ENCODE measurements at regions not wholly inside any gene's neighbourhood (a gene's known extent, or its start where the extent isn't known, plus 50 kb on each side); places are given as distances from the start of the nearest gene placed in this dataset.
"Not testable (repeated sequence)": the region's sequence is repeated elsewhere in the genome, so short reads cannot be mapped to it uniquely, and the experiment has no call there.

DNA sequence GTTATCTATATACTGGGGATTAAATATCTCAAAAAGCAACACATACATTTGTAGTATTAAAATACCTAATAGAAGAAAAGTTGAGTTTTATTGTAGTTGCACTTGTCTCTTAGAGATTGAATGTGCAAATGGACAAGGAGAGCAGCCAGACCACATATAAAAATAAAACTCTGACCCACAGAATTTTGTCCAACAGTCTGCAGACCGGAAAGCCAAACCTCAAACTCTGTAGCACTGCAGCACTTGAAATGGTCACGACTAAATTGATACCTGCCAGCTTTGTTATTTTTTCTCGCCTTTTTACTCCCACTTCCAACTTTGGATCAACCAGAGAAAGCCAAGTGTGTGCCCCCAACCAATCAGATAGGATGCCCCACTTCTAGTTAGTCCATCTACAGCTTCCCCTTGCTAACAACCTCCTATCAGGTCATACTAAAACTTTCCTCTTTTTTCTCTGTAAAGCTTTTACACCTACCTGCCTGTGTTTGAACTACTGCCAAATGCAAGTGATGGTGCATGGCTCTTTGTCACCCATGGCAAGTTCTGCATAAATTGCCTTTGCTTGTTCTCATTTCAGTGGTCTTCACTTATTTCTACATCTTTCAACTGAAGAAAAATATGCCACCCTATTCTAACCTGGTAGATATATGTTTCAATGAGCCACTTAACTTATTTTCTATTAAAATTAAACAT lies 1250.7 kb upstream of the SPRY2 start:
- DNase-seq: no peak

DNA sequence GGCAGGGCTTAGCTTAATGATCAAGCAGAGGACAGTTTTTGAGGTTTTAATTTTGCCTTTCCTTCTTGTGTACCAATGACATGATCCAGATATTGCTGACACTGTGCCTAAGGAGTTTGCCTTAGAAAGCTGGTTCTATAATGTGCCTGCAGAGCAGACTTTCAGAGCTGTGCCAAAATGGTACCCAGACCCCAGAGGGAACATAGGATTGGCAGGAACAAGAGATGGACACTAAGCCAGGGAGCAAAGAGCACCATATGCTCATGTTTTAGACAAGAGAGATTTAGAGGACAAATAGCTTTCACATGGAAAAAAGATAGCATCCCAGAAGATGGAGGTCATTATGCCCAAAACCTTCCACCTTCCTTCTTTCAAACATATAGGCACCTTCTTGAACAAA lies 1241.5 kb upstream of the SPRY2 start:
- no peak for DNase-seq

DNA sequence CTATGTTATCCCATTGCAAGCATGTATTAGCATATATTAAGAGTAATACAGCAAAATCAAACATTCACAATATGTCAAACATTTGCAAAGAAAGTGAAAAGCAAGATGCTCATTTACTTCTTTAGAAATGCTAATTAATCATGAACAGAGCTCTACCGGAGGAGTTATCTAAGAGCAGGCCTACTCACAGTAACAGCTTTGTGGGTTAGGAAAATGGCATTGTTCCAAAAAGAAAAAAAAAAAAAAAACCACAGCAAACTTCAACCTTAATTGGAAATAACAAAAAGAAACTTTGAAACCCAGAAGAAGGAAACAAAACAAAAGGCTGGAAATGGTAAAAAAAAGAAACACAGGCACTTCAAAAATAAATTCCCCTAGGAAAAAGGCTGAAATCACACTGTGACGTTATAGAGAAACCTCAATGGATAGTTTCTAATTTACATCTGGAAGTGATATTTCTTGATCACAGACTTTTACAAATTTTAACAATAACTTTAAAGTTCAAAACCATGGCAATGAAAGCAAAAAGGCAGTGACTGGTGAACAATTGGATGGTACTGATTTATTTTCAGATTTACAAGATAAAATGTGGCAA lies 1236.8 kb upstream of the SPRY2 start:
- no peak for DNase-seq

DNA sequence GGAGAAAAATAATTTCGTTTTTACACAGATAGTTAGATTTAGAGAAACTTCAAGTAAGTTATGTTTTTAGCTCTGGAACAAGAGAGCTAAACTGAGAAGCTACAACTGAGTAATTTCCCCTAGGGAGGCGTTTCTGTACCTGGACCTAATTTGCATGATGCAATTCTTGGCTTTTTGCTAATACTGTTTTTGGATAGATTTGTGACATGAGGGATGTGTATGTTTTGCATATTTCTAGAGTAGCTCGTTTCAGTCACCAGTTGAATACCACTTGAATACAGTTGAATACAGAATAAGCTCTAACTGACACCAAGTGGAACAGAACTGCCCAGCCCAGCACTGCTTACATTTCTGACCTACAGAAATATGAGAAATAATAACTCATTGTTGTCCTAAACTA lies 1227.9 kb upstream of the SPRY2 start:
- no peak for DNase-seq

DNA sequence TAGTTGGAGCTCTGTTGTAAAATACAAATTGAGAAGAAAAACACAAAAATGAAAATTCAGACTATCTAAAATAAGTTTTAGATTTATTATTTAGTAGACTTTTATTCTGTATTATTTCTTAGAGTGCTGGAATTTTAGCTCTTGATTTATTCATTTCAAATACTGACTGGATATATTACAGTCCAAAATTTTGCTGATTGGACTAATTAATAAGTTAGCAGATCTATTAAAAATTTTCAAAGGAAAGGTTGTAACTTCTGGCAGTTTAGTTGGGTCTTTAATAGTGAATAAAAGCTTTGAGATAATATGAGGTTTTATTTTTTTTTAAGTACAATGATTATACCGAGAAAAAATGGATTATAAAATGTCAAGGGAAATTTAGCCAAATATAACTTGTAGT lies 1224.9 kb upstream of the SPRY2 start:
- DNase-seq: no peak

DNA sequence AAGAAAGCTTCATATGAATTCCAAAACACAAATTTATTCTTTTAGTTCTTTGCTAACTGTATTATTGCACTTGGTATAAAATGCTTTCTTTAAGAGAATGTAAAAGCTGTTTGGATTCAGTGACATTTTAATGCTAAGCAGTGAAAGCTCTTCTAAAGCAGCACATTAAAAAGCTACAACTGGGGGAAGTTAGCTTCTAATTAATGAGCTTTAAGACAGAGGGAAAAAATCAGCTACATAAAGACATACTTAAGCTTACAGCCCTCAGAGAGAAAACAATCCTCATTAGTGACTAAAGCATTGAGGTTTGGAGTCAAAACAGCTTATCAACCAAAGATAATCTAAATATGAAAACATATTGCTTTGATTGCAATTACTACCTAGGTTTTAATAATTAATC lies 1222.2 kb upstream of the SPRY2 start:
- no peak for DNase-seq

DNA sequence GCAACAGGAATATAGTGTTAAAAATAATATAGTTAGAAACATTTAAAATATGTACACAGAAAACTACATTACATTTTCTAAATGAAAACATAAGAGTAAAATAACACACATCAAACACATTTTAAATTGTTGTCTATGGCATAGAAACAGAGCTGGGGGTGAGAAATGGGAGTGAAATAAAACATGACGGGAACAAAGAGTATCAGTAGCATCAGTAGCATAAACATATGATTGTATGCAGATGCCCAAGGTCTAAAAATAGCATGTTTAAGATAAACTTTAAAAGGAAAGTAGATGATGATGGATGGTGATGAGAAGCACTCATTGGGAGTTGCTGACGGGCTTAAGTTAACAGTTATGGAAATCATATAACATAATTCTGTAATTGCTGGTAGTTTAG lies 1221.7 kb upstream of the SPRY2 start:
- DNase-seq: no peak

DNA sequence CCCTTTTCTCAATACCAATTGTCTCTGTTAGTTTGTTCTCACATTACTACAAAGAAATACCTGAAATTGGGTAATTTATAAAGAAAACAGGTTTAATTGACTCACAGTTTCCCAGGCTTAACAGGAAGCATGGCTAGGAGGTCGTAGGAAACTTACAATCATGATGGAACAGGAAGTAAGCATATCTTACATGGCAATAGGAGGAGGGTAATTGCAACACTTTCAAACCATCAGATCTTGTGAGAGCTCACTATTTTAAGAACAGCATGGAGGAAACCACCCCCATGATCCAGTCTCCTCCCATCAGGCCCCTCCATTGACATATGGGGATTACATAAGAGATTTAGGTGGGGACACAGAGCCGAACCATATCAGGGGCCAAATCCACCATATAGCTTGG lies 1210.1 kb upstream of the SPRY2 start:
- no peak for DNase-seq

DNA sequence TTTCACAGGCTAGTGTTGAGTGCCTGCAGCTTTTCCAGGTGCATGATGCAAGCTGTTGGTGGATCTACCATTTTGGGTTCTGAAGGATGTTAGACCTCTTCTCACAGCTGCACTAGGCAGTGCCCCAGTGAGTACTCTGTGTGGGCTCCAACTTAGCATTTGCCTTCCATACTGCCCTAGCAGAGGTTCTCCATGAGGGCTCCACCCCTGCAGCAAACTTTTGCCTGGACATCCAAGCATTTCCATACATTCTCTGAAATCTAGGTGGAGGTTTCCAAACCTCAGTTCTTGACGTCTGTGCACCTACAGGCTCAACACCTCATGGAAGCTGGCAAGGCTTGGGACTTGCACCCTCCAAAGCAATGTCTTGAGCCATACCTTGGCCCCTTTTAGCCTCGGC lies 1205.4 kb upstream of the SPRY2 start:
- not testable (repeated sequence) for DNase-seq

DNA sequence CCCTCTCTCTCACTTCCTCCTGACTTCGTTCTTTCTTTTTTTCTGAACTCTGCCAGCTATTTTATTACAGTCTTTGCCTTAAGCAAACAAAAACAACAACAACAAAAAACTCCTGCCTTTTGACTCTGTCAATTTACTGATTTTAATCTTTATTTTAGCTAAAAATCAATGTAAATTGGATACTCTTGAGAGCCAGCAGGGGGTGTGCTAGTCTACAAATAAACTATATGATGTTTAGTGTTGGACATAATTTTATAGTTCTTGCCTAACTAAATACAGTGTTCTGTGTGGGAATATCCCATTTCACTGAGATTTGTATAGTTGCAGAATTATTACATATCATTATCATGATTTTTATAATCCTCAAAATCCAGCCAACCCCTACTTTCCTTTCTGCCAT lies 1199.9 kb upstream of the SPRY2 start:
- peak; percentile 8 for DNase-seq

DNA sequence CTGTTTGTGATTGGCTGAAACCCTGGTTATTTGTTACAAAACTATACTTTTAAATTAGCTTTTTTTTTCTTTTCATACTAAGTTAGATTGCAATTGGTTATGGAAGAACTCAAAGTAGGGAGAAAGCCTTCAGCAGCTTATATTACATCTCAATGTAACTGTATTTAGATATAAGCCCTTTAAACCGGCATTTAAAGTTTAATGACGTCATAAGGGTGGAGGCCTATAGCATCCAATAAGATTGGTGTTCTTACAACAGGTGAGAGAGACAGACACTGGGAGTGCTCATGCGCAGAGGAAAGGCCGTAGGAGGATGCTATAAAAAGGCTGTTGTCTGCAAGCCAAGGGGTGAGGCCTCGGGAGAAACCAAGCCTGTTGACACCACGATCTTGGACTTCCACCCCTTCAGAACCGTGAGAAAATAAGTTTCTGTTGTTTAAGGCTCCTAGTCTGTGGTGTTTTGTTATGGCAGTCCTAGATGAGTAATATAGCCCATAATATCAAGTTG lies 1198.8 kb upstream of the SPRY2 start:
- DNase-seq: no peak

DNA sequence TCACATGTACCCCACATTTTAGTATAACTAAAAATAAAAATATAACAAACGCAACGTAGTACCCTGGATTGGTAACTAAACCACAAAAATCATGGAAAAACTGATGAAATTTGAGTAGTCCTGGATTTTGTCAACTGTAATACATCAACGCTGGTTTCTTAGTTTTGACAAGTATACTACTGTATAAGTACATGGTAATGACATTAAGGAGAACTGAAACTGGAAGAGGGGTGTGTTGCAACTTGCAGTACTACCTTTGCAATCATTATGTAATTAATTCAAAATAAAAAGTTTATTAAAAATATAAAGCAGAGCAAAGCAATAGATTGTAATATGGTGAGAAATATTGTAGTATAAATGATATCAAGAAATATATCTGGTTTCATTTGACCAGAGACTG lies 1158.0 kb upstream of the SPRY2 start:
- no peak for DNase-seq

DNA sequence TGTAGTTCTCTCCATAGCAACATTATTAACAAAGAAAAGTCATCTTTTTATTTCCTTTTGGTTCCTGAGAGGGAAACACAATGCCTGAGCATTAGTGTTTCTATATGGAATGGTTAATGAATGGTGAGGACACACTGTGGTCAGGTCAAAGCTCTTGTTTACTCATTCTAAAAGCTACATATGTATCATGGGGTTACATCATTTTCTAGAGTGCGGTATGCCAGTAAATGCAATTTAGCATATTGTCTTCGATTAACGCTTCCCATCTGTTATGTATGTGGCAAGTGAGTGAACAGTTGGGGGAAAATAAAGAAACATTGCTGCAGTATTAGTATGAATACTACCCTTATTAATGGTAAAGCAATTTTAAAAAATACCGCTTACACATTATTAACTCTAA lies 1152.2 kb upstream of the SPRY2 start:
- DNase-seq: peak; percentile 91

DNA sequence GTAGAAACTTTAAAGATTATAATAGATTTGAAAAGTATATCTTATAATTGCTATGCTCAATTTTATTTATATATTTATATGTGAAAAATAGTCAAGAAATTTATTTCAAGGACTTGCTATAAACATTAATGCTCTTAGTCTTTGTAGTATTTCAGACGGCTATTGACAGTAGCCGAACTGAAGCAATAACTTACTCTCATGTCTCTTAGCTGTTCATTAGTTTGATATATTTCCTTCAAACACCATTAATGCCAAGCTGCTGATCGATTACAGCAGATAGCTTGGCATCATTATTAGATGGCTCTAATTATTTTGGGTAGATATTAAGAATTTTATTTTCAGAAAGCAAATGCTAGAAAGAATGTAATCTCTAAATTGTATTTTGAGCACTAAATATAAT lies 1151.5 kb upstream of the SPRY2 start:
- no peak for DNase-seq

DNA sequence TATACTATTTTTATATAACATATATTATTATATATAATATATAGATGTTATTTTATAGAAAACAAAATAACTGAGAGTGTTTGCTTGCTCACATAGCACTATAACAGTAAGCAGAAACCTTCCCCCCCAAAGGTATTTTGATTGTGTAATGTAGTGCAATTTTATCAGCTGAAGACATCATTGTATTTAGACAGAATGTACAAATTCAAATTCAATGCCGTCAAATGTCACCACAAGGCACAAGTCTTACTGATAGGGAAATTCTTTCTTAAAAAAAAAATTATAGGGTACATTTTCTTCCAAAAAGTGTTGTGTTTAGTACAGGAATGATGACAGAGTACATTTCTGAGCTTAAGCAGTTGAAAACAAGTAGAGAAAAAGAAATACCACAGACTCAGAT lies 1147.1 kb upstream of the SPRY2 start:
- no peak for DNase-seq

DNA sequence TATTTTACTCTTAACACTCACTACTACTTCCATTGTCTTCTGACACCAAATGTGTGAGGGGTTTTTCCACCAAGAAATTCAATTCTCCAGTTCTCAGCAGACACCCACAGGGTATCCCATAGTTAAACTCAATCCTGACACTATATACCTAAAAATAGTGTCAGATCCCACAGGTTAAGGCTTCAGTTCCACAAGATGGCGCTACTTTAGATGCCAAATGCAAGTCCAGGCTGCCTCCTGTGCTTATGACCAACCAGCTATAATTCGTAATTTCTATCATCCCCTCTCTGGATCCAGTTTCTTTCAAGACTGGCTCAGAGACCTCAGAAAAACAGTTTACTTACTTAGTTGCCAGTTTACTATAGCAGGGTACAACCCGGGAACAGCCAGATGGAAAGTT lies 1146.2 kb upstream of the SPRY2 start:
- DNase-seq: peak; percentile 78

DNA sequence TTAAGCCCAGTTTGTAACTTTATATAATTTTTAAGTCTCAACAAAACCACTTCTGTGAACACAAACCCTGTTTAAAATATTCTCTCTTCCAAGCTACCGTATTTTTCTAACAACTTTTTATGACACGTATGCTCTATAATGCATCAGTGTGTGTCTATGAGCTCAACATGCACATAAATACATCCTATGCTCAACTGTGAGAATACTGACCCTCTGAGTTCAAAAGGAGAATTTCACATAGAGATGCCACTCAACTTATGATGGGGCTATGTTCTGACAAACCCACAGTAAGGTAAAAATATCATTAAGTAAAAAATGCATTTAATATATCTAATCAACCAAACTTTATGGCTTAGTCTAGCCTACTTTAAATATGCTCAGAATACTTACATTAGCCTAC lies 1139.7 kb upstream of the SPRY2 start:
- peak; percentile 65 for DNase-seq

DNA sequence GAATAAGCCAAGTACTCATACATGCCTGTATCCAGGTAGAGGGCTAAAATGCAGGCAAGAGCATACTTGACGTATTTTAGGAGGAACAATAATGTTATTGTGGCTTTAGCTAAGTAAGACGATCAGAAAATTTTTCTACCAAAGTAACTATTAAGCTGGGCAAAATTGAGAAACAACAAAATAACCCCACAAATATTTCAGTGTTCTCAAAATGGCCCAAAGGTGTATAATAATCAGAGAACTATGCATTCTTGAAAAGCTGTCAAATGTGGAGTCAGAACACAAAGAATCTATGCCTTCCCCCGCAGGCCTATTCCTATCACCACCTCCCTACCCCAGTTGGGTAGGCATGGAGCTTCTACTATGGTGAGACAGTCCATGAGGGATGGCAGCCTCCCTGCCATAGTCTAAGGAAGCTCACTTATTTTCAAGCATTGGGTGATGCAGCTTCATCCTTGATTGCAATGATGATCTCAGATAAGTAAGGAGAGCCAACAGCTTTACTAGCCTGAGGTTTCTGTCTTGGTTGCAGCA lies 1132.5 kb upstream of the SPRY2 start:
- DNase-seq: no peak

DNA sequence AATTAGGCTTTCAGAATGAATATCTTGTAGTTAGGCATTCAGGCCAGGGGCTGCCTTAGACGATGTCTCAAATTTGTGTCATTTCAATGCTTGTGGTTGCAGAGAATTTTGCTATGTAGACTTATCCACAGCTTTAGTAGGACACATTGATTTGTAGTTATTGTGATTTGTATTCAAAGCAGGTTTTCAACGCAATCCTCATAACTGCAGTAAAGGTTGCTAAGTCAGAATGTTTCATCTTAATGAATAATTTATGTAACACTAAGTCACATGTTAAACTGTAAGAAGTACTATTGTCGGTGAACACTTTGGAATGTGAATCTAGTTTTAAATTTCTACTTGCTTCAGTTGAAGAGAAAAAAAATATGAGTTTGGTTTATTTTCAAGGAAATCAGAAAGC lies 1117.2 kb upstream of the SPRY2 start:
- DNase-seq: no peak

DNA sequence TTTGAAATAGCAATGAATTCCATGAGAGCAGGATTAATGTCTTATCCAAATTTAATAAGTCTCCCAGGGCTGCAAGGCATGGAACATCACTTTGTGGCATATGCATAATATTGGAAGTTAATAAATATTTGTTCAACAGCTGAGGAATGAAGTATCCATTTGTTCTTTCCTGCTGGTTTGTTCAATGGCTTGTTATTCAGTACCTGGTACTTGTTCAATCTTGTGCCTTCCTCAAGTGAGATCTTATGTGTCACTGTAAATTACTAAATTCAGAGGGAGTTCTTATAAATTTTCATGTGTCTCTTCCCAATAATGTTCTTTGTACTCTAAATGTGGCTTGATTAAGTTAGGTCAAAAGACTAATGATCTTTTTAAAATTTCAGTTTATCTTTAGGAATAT lies 1105.5 kb upstream of the SPRY2 start:
- no peak for DNase-seq

DNA sequence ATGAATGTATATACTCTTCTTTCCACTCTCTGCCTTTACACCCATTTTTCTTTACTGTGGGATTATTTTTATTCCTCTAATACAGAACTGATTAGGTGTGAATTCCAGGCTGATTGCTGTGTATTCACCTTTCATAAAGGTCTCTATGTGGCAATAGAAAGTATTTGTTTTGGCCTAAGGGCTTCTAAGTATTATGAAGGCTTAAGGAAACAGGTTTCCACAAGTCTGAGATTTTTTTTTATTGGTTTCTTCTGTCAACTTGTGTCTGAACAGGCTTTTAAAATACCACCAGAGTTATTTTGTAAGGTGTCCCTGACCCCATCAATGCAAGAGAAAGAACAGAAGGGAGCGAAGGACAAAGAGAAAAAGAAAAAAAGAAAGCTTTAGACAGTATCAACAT lies 1102.0 kb upstream of the SPRY2 start:
- peak; percentile 15 for DNase-seq

DNA sequence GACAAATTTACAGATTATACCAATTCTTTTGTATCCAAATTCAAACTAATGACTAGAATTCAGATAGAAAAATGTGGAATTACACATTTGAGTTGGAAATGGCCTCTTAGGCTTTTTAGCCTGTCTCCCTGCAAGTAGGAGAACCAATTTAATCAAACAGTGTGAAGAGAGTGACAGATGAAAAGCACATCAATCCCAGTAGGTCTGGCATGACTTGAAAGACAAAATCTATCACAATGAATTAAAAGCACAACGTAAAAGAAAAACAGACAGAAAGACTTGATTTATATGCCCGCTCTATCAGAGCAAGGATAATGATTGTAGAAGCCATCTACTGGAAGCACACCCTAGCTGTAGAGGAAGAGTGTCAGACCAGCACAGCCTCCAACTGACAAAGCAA lies 1084.4 kb upstream of the SPRY2 start:
- DNase-seq: no peak

DNA sequence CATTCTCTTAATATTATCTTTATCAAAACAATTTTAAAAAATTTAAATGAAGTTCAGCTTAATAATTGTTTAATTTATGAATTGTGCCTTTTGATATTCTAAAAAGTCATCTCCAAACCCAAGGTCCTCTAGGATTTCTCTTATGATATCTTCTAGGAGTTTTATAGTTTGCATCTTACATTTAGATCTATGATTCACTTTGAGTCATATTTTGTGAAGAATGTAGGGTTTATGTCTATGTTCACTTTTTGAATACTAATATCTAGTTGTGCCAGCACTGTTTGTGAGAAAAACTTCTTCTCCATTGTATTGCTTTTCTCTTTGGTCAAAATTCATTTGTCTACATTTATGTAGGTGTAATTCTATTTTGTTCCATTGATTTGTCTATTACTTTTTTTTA lies 1068.4 kb upstream of the SPRY2 start:
- no peak for DNase-seq

DNA sequence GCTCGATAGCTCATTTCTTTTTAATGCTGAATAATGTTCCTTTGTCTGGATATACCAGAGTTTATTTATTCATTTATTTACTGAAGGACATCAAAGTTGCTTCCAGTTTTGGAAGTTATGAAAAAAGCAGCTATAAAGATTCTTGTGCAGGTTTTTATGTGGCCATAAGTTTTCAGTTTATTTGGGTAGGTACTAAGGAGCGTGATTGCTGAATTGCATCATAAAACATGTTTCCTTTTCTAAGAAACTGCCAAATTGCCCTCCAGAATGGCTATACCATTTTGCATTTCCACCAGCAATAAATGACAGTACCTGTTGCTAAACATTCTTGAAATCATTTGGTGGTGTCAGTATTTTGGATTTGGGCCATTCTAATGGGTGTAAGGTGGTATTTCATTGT lies 1067.7 kb upstream of the SPRY2 start:
- no peak for DNase-seq
